GM23338 (cell line): ENCODE measurements at regions not wholly inside any gene's neighbourhood (a gene's known extent, or its start where the extent isn't known, plus 50 kb on each side); places are given as distances from the start of the nearest gene placed in this dataset.

Experiments used
- ATAC-seq: fragments of 200-7000 bp; cut with Tn5 transposase; 3 replicates; pipeline ENCODE4 v1.9.1; 2020
- DNase-seq: peaks from one replicate; pipeline ENCODE4 v3.0.0-alpha.2; 2015; ENCODE audit warnings: low spot score
- H2AFZ ChIP-seq: fragments of 200-600 bp; sonication (generic); 2 replicates; pipeline ENCODE4 v1.8.0; 2016; ENCODE audit warnings: antibody characterized with exemption, mild to moderate bottlenecking, moderate library complexity
- H3F3A ChIP-seq: fragments of 200-600 bp; sonication (generic); replicated peaks from 2 replicates; pipeline ENCODE4 v1.8.0; 2017; ENCODE audit warnings: antibody characterized with exemption, mixed run types, low read depth
- H3K27ac ChIP-seq: fragments of 200-600 bp; sonication (generic); 2 replicates; pipeline ENCODE4 v1.6.1; 2016; ENCODE audit warnings: low read depth
- H3K27me3 ChIP-seq: fragments of 200-600 bp; sonication (generic); 2 replicates; pipeline ENCODE4 v1.8.0; 2016; ENCODE audit warnings: mild to moderate bottlenecking, mixed run types, moderate library complexity; ENCODE audit not compliant: insufficient read depth
- H3K36me3 ChIP-seq: fragments of 200-600 bp; sonication (generic); 2 replicates; pipeline ENCODE4 v1.8.0; 2016; ENCODE audit warnings: mild to moderate bottlenecking; ENCODE audit not compliant: insufficient read depth
- H3K4me1 ChIP-seq: fragments of 200-600 bp; sonication (generic); 2 replicates; pipeline ENCODE4 v1.8.0; 2016; ENCODE audit warnings: mild to moderate bottlenecking, moderate library complexity; ENCODE audit not compliant: insufficient read depth
- H3K4me2 ChIP-seq: fragments of 200-600 bp; sonication (generic); 2 replicates; pipeline ENCODE4 v1.7.1; 2017; ENCODE audit warnings: mixed run types
- H3K4me3 ChIP-seq: fragments of 200-600 bp; sonication (generic); 2 replicates; pipeline ENCODE4 v1.6.1; 2016; ENCODE audit warnings: mixed run types
- H3K79me2 ChIP-seq: fragments of 200-600 bp; sonication (generic); replicated peaks from 2 replicates; pipeline ENCODE4 v1.8.0; 2017; ENCODE audit warnings: mild to moderate bottlenecking; ENCODE audit not compliant: insufficient read depth
- H3K9me2 ChIP-seq: fragments of 200-600 bp; sonication (generic); 2 replicates; pipeline ENCODE4 v1.8.0; 2017; ENCODE audit not compliant: insufficient read depth
- H4K20me1 ChIP-seq: fragments of 200-600 bp; sonication (generic); replicated peaks from 2 replicates; pipeline ENCODE4 v1.8.0; 2017; ENCODE audit warnings: mild to moderate bottlenecking; ENCODE audit not compliant: insufficient read depth
- H3K27ac Mint-ChIP-seq: 2 replicates; pipeline ENCODE4 v1.8.0; 2020; ENCODE audit warnings: inconsistent platforms, mild to moderate bottlenecking, moderate library complexity, mixed read lengths
- H3K27me3 Mint-ChIP-seq: 3 replicates; pipeline ENCODE4 v1.8.0; 2022; ENCODE audit warnings: low read depth, mild to moderate bottlenecking, moderate library complexity, mixed read lengths, inconsistent platforms; ENCODE audit not compliant: insufficient read depth, poor library complexity
- H3K36me3 Mint-ChIP-seq: 3 replicates; pipeline ENCODE4 v1.8.0; 2021; ENCODE audit warnings: low read depth, mild to moderate bottlenecking, inconsistent platforms, moderate library complexity, mixed read lengths
- H3K4me1 Mint-ChIP-seq: 3 replicates; pipeline ENCODE4 v1.8.0; 2020; ENCODE audit warnings: mild to moderate bottlenecking, inconsistent platforms, mixed read lengths
- H3K4me3 Mint-ChIP-seq: 3 replicates; pipeline ENCODE4 v1.8.0; 2021; ENCODE audit warnings: moderate library complexity, mild to moderate bottlenecking, inconsistent platforms, mixed read lengths
- H3K9me3 Mint-ChIP-seq: 3 replicates; pipeline ENCODE4 v1.8.0; 2020; ENCODE audit warnings: moderate library complexity, mild to moderate bottlenecking, inconsistent platforms, mixed read lengths
- CREB1 ChIP-seq: fragments of 250-450 bp; sonication (Bioruptor Pico); IDR thresholded peaks from 2 replicates; pipeline ENCODE4 v1.5.0; 2020; ENCODE audit warnings: low read depth, mild to moderate bottlenecking, moderate library complexity
- EZH2 ChIP-seq: fragments of 200-600 bp; sonication (generic); IDR thresholded peaks from one replicate; pipeline ENCODE4 v1.8.0; 2017; ENCODE audit warnings: antibody characterized with exemption, mild to moderate bottlenecking, low read depth; ENCODE audit not compliant: unreplicated experiment
- EZH2phosphoT487 ChIP-seq: fragments of 200-600 bp; sonication (generic); IDR thresholded peaks from one replicate; pipeline ENCODE4 v1.8.1; 2018; ENCODE audit warnings: antibody characterized with exemption; ENCODE audit not compliant: unreplicated experiment
- JUNB ChIP-seq: IDR thresholded peaks from one replicate; pipeline ENCODE4 v1.6.1; 2016; ENCODE audit warnings: antibody characterized with exemption; ENCODE audit not compliant: unreplicated experiment
- NANOG ChIP-seq: IDR thresholded peaks from 2 replicates; pipeline ENCODE4 v1.6.1; 2016; ENCODE audit warnings: antibody characterized with exemption, borderline replicate concordance
- POLR2AphosphoS5 ChIP-seq: IDR thresholded peaks from 2 replicates; pipeline ENCODE4 v1.6.1; 2016; ENCODE audit warnings: antibody characterized with exemption, low read depth
- STAT1 ChIP-seq: IDR thresholded peaks from one replicate; pipeline ENCODE4 v1.6.1; 2016; ENCODE audit warnings: antibody characterized with exemption; ENCODE audit not compliant: unreplicated experiment
- ZNF114 ChIP-seq: fragments of 250-450 bp; sonication (Bioruptor Pico); IDR thresholded peaks from 2 replicates; pipeline ENCODE4 v1.5.0; 2020; ENCODE audit warnings: mild to moderate bottlenecking, moderate library complexity
- ZNF331 ChIP-seq: fragments of 250-450 bp; sonication (Bioruptor Pico); IDR thresholded peaks from 2 replicates; pipeline ENCODE4 v1.5.0; 2020; ENCODE audit warnings: low read depth, mild to moderate bottlenecking, moderate library complexity
- TF ChIP-seq, protein P1 (sequence below): IDR thresholded peaks from 2 replicates; pipeline ENCODE4 v1.6.1; 2016; ENCODE audit warnings: antibody characterized with exemption
- TF ChIP-seq, protein P2 (sequence below): fragments of 250-450 bp; sonication (Bioruptor Pico); IDR thresholded peaks from 2 replicates; pipeline ENCODE4 v1.5.0; 2020; ENCODE audit warnings: mild to moderate bottlenecking, moderate library complexity
- TF ChIP-seq, protein P3 (sequence below), 2 experiments: fragments of 200-600 bp in 1 of 2; sonication (generic) in 1 of 2; conservative IDR thresholded peaks; 2 replicates each; pipeline versions ENCODE4 v1.5.1 to v1.6.1; 2016 to 2017; ENCODE audit warnings: antibody characterized with exemption in 2 of 2, low read depth in 2 of 2, mild to moderate bottlenecking in 2 of 2, moderate library complexity in 1 of 2
- TF ChIP-seq, protein P4 (sequence below): IDR thresholded peaks from one replicate; pipeline ENCODE4 v1.6.1; 2018; ENCODE audit warnings: antibody characterized with exemption; ENCODE audit not compliant: unreplicated experiment

DNA sequence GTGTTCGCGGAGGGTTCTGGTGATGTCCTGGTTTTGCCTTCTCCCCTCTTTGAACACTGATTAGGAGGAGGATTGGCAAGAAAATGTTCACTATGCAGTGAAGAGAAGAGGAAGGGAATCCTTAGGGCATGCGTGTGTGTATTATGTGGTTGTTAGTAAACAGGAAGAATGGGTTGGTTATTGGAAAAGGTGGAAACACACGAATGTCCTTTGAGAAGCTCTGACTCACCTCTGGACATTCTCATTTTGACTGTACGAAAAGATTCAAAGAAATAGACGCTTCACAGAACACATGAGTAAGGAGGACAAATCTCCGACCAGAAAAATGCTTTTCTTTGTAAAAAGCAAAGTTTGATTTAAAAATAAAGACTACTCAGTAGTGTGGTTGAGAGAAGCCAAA, 188.8 kb upstream of the PRICKLE2 start:
- H3K4me1 ChIP-seq: no peaks in the 10 kb centered on the region
- H3K4me1 Mint-ChIP-seq: peaks cover 12% of the 10 kb centered on the region; the same call in 2 of the 3 replicates
- H3F3A ChIP-seq: no peaks in the 10 kb centered on the region
- peaks cover 2% of the 10 kb centered on the region for H3K27me3 Mint-ChIP-seq
- DNase-seq (no peak), ATAC-seq (no peak)
- TF ChIP-seq ZNF114 (CRISPR knock-in tag) (no peak), STAT1 (no peak), JUNB (no peak), ZNF331 (CRISPR knock-in tag) (no peak), EZH2 (no peak), CREB1 (CRISPR knock-in tag) (no peak), POLR2AphosphoS5 (no peak), EZH2phosphoT487 (no peak), NANOG (no peak)
- TF ChIP-seq, protein P1, sequence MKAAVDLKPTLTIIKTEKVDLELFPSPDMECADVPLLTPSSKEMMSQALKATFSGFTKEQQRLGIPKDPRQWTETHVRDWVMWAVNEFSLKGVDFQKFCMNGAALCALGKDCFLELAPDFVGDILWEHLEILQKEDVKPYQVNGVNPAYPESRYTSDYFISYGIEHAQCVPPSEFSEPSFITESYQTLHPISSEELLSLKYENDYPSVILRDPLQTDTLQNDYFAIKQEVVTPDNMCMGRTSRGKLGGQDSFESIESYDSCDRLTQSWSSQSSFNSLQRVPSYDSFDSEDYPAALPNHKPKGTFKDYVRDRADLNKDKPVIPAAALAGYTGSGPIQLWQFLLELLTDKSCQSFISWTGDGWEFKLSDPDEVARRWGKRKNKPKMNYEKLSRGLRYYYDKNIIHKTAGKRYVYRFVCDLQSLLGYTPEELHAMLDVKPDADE: no peak
- TF ChIP-seq, protein P2, sequence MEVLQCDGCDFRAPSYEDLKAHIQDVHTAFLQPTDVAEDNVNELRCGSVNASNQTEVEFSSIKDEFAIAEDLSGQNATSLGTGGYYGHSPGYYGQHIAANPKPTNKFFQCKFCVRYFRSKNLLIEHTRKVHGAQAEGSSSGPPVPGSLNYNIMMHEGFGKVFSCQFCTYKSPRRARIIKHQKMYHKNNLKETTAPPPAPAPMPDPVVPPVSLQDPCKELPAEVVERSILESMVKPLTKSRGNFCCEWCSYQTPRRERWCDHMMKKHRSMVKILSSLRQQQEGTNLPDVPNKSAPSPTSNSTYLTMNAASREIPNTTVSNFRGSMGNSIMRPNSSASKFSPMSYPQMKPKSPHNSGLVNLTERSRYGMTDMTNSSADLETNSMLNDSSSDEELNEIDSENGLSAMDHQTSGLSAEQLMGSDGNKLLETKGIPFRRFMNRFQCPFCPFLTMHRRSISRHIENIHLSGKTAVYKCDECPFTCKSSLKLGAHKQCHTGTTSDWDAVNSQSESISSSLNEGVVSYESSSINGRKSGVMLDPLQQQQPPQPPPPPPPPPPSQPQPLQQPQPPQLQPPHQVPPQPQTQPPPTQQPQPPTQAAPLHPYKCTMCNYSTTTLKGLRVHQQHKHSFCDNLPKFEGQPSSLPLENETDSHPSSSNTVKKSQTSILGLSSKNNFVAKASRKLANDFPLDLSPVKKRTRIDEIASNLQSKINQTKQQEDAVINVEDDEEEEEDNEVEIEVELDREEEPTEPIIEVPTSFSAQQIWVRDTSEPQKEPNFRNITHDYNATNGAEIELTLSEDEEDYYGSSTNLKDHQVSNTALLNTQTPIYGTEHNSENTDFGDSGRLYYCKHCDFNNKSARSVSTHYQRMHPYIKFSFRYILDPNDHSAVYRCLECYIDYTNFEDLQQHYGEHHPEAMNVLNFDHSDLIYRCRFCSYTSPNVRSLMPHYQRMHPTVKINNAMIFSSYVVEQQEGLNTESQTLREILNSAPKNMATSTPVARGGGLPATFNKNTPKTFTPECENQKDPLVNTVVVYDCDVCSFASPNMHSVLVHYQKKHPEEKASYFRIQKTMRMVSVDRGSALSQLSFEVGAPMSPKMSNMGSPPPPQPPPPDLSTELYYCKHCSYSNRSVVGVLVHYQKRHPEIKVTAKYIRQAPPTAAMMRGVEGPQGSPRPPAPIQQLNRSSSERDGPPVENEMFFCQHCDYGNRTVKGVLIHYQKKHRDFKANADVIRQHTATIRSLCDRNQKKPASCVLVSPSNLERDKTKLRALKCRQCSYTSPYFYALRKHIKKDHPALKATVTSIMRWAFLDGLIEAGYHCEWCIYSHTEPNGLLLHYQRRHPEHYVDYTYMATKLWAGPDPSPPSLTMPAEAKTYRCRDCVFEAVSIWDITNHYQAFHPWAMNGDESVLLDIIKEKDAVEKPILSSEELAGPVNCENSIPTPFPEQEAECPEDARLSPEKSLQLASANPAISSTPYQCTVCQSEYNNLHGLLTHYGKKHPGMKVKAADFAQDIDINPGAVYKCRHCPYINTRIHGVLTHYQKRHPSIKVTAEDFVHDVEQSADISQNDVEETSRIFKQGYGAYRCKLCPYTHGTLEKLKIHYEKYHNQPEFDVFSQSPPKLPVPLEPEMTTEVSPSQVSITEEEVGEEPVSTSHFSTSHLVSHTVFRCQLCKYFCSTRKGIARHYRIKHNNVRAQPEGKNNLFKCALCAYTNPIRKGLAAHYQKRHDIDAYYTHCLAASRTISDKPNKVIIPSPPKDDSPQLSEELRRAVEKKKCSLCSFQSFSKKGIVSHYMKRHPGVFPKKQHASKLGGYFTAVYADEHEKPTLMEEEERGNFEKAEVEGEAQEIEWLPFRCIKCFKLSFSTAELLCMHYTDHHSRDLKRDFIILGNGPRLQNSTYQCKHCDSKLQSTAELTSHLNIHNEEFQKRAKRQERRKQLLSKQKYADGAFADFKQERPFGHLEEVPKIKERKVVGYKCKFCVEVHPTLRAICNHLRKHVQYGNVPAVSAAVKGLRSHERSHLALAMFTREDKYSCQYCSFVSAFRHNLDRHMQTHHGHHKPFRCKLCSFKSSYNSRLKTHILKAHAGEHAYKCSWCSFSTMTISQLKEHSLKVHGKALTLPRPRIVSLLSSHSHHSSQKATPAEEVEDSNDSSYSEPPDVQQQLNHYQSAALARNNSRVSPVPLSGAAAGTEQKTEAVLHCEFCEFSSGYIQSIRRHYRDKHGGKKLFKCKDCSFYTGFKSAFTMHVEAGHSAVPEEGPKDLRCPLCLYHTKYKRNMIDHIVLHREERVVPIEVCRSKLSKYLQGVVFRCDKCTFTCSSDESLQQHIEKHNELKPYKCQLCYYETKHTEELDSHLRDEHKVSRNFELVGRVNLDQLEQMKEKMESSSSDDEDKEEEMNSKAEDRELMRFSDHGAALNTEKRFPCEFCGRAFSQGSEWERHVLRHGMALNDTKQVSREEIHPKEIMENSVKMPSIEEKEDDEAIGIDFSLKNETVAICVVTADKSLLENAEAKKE (CRISPR knock-in tag): no peak
- TF ChIP-seq, protein P3, sequence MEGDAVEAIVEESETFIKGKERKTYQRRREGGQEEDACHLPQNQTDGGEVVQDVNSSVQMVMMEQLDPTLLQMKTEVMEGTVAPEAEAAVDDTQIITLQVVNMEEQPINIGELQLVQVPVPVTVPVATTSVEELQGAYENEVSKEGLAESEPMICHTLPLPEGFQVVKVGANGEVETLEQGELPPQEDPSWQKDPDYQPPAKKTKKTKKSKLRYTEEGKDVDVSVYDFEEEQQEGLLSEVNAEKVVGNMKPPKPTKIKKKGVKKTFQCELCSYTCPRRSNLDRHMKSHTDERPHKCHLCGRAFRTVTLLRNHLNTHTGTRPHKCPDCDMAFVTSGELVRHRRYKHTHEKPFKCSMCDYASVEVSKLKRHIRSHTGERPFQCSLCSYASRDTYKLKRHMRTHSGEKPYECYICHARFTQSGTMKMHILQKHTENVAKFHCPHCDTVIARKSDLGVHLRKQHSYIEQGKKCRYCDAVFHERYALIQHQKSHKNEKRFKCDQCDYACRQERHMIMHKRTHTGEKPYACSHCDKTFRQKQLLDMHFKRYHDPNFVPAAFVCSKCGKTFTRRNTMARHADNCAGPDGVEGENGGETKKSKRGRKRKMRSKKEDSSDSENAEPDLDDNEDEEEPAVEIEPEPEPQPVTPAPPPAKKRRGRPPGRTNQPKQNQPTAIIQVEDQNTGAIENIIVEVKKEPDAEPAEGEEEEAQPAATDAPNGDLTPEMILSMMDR (conservative IDR thresholded peaks at IDR 0.05; ENCODE audit: low read depth in 2 of 2): no peak
- TF ChIP-seq, protein P4, sequence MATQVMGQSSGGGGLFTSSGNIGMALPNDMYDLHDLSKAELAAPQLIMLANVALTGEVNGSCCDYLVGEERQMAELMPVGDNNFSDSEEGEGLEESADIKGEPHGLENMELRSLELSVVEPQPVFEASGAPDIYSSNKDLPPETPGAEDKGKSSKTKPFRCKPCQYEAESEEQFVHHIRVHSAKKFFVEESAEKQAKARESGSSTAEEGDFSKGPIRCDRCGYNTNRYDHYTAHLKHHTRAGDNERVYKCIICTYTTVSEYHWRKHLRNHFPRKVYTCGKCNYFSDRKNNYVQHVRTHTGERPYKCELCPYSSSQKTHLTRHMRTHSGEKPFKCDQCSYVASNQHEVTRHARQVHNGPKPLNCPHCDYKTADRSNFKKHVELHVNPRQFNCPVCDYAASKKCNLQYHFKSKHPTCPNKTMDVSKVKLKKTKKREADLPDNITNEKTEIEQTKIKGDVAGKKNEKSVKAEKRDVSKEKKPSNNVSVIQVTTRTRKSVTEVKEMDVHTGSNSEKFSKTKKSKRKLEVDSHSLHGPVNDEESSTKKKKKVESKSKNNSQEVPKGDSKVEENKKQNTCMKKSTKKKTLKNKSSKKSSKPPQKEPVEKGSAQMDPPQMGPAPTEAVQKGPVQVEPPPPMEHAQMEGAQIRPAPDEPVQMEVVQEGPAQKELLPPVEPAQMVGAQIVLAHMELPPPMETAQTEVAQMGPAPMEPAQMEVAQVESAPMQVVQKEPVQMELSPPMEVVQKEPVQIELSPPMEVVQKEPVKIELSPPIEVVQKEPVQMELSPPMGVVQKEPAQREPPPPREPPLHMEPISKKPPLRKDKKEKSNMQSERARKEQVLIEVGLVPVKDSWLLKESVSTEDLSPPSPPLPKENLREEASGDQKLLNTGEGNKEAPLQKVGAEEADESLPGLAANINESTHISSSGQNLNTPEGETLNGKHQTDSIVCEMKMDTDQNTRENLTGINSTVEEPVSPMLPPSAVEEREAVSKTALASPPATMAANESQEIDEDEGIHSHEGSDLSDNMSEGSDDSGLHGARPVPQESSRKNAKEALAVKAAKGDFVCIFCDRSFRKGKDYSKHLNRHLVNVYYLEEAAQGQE: no peak
- H3K9me3 Mint-ChIP-seq: no peaks in the 10 kb centered on the region
- no peak overlapping the region for H3K27ac Mint-ChIP-seq
- no peaks in the 10 kb centered on the region for H3K79me2 ChIP-seq
- H3K4me3 ChIP-seq: no peak overlapping the region
- H3K27ac ChIP-seq: no peak overlapping the region
- H3K4me3 Mint-ChIP-seq: no peak overlapping the region
- H3K36me3 Mint-ChIP-seq: no peaks in the 10 kb centered on the region
- H3K27me3 ChIP-seq: no peaks in the 10 kb centered on the region
- no peaks in the 10 kb centered on the region for H3K36me3 ChIP-seq
- no peaks in the 10 kb centered on the region for H4K20me1 ChIP-seq
- no peaks in the 10 kb centered on the region for H3K9me2 ChIP-seq
- H2AFZ ChIP-seq: no peak overlapping the region
- no peak overlapping the region for H3K4me2 ChIP-seq
